ENCODE measurements at regions not wholly inside any gene's neighbourhood (a gene's known extent, or its start where the extent isn't known, plus 50 kb on each side); places are given as distances from the start of the nearest gene placed in this dataset.

DNA sequence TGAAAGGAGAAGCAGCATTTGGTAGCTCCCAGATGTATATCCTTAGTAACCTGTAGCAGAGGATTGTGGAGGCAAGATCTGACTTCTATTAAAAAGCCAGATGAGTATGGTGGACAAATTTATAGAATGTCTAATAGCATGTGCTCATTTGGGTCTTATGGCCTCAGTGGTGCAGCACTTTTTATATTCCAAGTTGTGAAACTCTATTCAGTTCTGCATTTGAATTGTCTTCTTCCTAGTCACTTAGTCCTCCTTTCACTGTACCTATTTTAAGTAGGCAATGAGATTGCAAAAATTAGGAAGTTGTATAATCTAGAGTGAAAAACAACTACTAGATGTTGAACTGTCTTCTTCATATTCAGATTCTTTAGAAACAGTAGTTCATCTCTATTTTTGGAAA, 412.5 kb upstream of the PCDH9 start:
- DNase-seq: no peak
- Histone ChIP-seq H3K4me1 (no peaks in the 10 kb centered on the region), H3K27ac (no peak overlapping the region), H3K9me3 (peaks cover 0 to 6% (median 0%) of the 10 kb centered on the region in 8 donors), H3K27me3 (replicated peaks in 1 of 7) (no peaks in the 10 kb centered on the region), H3K36me3 (no peaks in the 10 kb centered on the region), H3K4me3 (no peak overlapping the region)
- TF ChIP-seq CTCF (IDR thresholded peaks at IDR 0.05 in 8 of 11, conservative IDR thresholded peaks at IDR 0.05 in 3 of 11) (no peak), POLR2A (IDR thresholded peaks at IDR 0.05) (no peak), POLR2AphosphoS5 (IDR thresholded peaks at IDR 0.05) (no peak)
- intact Hi-C loops (cut with DNase I; ENCODE audit: low total_unique reads): no loop called here

DNA sequence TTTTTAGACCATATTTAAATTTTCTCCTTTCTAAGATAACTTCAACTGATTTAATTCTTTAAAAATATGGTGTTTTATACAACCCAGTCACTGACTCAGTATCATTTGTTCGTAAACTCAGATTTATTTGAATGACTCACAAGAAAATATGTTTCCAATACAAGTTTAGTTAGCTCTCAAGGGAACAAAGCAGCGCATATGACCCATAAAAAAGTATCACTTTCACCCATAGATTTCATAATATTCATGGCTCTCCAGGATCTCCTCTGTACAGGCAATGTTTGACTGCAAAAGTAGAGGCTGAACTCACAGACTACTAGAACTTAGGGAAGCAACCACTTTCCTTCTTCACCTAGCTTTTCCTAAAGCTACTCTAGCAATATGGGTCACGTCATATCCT, 405.6 kb upstream of the PCDH9 start:
- H3K27me3 ChIP-seq (replicated peaks in 1 of 7): no peaks in the 10 kb centered on the region
- TF ChIP-seq POLR2A (IDR thresholded peaks at IDR 0.05): no peak
- TF ChIP-seq POLR2AphosphoS5 (IDR thresholded peaks at IDR 0.05): no peak
- no peak for TF ChIP-seq CTCF (IDR thresholded peaks at IDR 0.05 in 8 of 11, conservative IDR thresholded peaks at IDR 0.05 in 3 of 11)
- intact Hi-C loops (cut with DNase I; ENCODE audit: low total_unique reads): no loop called here
- peaks cover 0 to 6% (median 0%) of the 10 kb centered on the region in 8 donors for H3K9me3 ChIP-seq
- DNase-seq: no peak
- no peak overlapping the region for H3K4me3 ChIP-seq
- H3K27ac ChIP-seq: no peak overlapping the region
- 73 to 88% (median 78%) methylated on average over 3 of the region's 3 CpGs for WGBS, 5 donors
- H3K4me1 ChIP-seq: no peaks in the 10 kb centered on the region
- no peaks in the 10 kb centered on the region for H3K36me3 ChIP-seq

DNA sequence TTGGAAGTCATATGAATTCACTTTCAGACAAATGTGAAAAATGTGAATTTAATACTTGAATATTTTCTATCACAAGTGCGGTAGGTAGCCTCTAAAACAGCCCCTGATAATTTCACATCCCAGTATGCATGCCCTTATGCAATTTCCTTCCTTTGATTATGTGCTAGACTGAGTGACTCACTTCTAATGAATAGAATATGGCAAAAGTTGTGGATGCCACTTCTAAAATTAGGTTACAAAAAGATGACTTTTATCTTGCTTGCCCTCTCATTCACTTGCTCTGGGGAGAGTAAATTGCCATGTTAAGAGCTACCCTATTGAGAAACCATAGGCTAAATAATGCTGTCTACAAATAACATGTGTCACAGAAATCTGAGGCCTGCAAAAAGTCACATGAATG, 402.5 kb upstream of the PCDH9 start:
- Histone ChIP-seq H3K4me3 (no peak overlapping the region), H3K27ac (no peak overlapping the region), H3K9me3 (peaks cover 0 to 5% (median 0%) of the 10 kb centered on the region in 8 donors), H3K36me3 (no peaks in the 10 kb centered on the region), H3K4me1 (no peaks in the 10 kb centered on the region), H3K27me3 (replicated peaks in 1 of 7) (no peaks in the 10 kb centered on the region)
- intact Hi-C loops (cut with DNase I; ENCODE audit: low total_unique reads): no loop called here
- no peak for DNase-seq
- 48 to 63% (median 54%) methylated on average over 1 of the region's 1 CpG for WGBS, 5 donors
- no peak for TF ChIP-seq CTCF (IDR thresholded peaks at IDR 0.05 in 8 of 11, conservative IDR thresholded peaks at IDR 0.05 in 3 of 11)
- TF ChIP-seq POLR2A (IDR thresholded peaks at IDR 0.05): no peak
- no peak for TF ChIP-seq POLR2AphosphoS5 (IDR thresholded peaks at IDR 0.05)

GRCh38 chr13:67630640-67631039, 400.5 kb upstream of the PCDH9 start:
- Histone ChIP-seq H3K9me3 (peaks cover 0 to 4% (median 0%) of the 10 kb centered on the region in 8 donors), H3K27ac (no peak overlapping the region), H3K36me3 (no peaks in the 10 kb centered on the region), H3K4me1 (no peaks in the 10 kb centered on the region), H3K4me3 (no peak overlapping the region), H3K27me3 (replicated peaks in 1 of 7) (no peaks in the 10 kb centered on the region)
- TF ChIP-seq POLR2AphosphoS5 (IDR thresholded peaks at IDR 0.05) (no peak), POLR2A (IDR thresholded peaks at IDR 0.05) (no peak), CTCF (IDR thresholded peaks at IDR 0.05 in 8 of 11, conservative IDR thresholded peaks at IDR 0.05 in 3 of 11) (no peak)
- intact Hi-C loops (cut with DNase I; ENCODE audit: low total_unique reads): no loop called here
- no peak for DNase-seq
- WGBS, 5 donors: 71 to 78% (median 75%) methylated on average over 3 of the region's 3 CpGs

Measured in spleen (tissue), 11 donors.